ENCODE measurements at regions not wholly inside any gene's neighbourhood (a gene's known extent, or its start where the extent isn't known, plus 50 kb on each side); places are given as distances from the start of the nearest gene placed in this dataset.

- no peak for TF ChIP-seq POLR2AphosphoS5 (IDR thresholded peaks at IDR 0.05; ENCODE audit: low read depth, low read length)
- TF ChIP-seq ATF3 (IDR thresholded peaks at IDR 0.05; ENCODE audit: insufficient read depth, low read depth, low read length) = no peak
- TF ChIP-seq JUN (IDR thresholded peaks at IDR 0.05; ENCODE audit: low read depth, low read length) = no peak
- peak in 1 of 3 experiments; percentile 4; a peak in 1 of 4 replicates for TF ChIP-seq CTCF (IDR thresholded peaks at IDR 0.05; ENCODE audit: control extremely low read depth in 1 of 3, insufficient read depth in 1 of 3, low read depth in 1 of 3, low read length in 3 of 3)
- TF ChIP-seq KDM4A (IDR thresholded peaks at IDR 0.05; ENCODE audit: low read depth, low read length, severe bottlenecking) = no peak
- no peak for TF ChIP-seq JUND (IDR thresholded peaks at IDR 0.05; ENCODE audit: low read length)
- TF ChIP-seq RAD21 (IDR thresholded peaks at IDR 0.05 in 1 of 2, conservative IDR thresholded peaks at IDR 0.05 in 1 of 2; ENCODE audit: low read depth in 2 of 2, low read length in 2 of 2) = no peak
- no peak for TF ChIP-seq HDAC6 (IDR thresholded peaks at IDR 0.05; ENCODE audit: low read depth, low read length)
- no peak for TF ChIP-seq ASH2L (IDR thresholded peaks at IDR 0.05; ENCODE audit: low read length)
Observed at GRCh38 chr13:27001705-27002104, 169.9 kb downstream of the USP12 start.

Data from H1 (cell line).